ENCODE measurements at regions not wholly inside any gene's neighbourhood (a gene's known extent, or its start where the extent isn't known, plus 50 kb on each side); places are given as distances from the start of the nearest gene placed in this dataset.

GRCh38 chr5:178808886-178809285 is 50.9 kb upstream of the ZNF354B start:
- no peak for DNase-seq

GRCh38 chr5:178801021-178801420 is 58.7 kb upstream of the ZNF354B start:
- no peak for DNase-seq

GRCh38 chr5:178797546-178798440 is 62.0 kb upstream of the ZNF354B start:
- no peak for DNase-seq

GRCh38 chr5:178797101-178797521 is 62.6 kb upstream of the ZNF354B start:
- no peak for DNase-seq

GRCh38 chr5:178796165-178796945 is 63.4 kb upstream of the ZNF354B start:
- no peak for DNase-seq

GRCh38 chr5:178794433-178794832 is 64.0 kb upstream of the ZNF354A start:
- DNase-seq: no peak

- DNase-seq: no peak
Observed at GRCh38 chr5:178793696-178794095, 63.2 kb upstream of the ZNF354A start.

GRCh38 chr5:178793151-178793550 is 62.7 kb upstream of the ZNF354A start:
- peak; percentile 39 for DNase-seq

- DNase-seq: no peak
Observed at GRCh38 chr5:178791976-178792375, 61.5 kb upstream of the ZNF354A start.

- no peak for DNase-seq
Observed at GRCh38 chr5:178790371-178790770, 59.9 kb upstream of the ZNF354A start.

- DNase-seq: no peak
Observed at GRCh38 chr5:178788381-178789085, 58.1 kb upstream of the ZNF354A start.

GRCh38 chr5:178787889-178788288 is 57.4 kb upstream of the ZNF354A start:
- no peak for DNase-seq

- DNase-seq: peak; percentile 29
Observed at GRCh38 chr5:178786859-178787499, 56.5 kb upstream of the ZNF354A start.

- DNase-seq: no peak
Observed at GRCh38 chr5:178786417-178786816, 56.0 kb upstream of the ZNF354A start.

GRCh38 chr5:178785999-178786398 is 55.5 kb upstream of the ZNF354A start:
- DNase-seq: no peak

GRCh38 chr5:178784391-178784790 is 53.9 kb upstream of the ZNF354A start:
- no peak for DNase-seq

- no peak for DNase-seq
Observed at GRCh38 chr5:178781936-178782335, 51.5 kb upstream of the ZNF354A start.

- no peak for DNase-seq
Observed at GRCh38 chr5:178780581-178781498, 50.4 kb upstream of the ZNF354A start.
